SK-N-SH (cell line): ENCODE measurements at regions not wholly inside any gene's neighbourhood (a gene's known extent, or its start where the extent isn't known, plus 50 kb on each side); places are given as distances from the start of the nearest gene placed in this dataset.

Experiments used
- CTCF ChIA-PET: fragments of 300-600, 350-600 bp; formaldehyde crosslinking; extraction: SDS; loops from one replicate; lab custom pipeline; 2021; lab: Yijun Ruan, JAX
- POLR2A ChIA-PET: fragments of 350-600 bp; sonication (Branson Sonifier 250); formaldehyde crosslinking; extraction: SDS; loops from one replicate; lab custom pipeline; 2020; ENCODE audit warnings: antibody characterized with exemption, inconsistent platforms; lab: Yijun Ruan, JAX
- DNase-seq: peaks from one replicate; pipeline ENCODE4 v3.0.0; 2012
- H2AFZ ChIP-seq: fragments of 200-600 bp; sonication (generic); 2 replicates; pipeline ENCODE4 v1.8.1; 2016; ENCODE audit warnings: antibody characterized with exemption, mild to moderate bottlenecking, low read depth
- H3F3A ChIP-seq: fragments of 200-600 bp; sonication (generic); replicated peaks from 2 replicates; pipeline ENCODE3; 2016; ENCODE audit warnings: antibody characterized with exemption, mild to moderate bottlenecking; ENCODE audit not compliant: insufficient read depth
- H3K27ac ChIP-seq, 2 experiments: fragments of 200-500 bp in 1 of 2; fragments of 200-600 bp in 1 of 2; sonication (Bioruptor generic) in 1 of 2; sonication (generic), shearing (Covaris generic) in 1 of 2; 2 replicates each; pipeline versions ENCODE4 v1.5.1 to v1.6.1; 2014 to 2016; ENCODE audit warnings: low read depth in 2 of 2, inconsistent platforms in 1 of 2, low read length in 1 of 2, mild to moderate bottlenecking in 1 of 2, mixed read lengths in 1 of 2
- H3K27me3 ChIP-seq: fragments of 200-600 bp; sonication (generic), shearing (Covaris generic); 2 replicates; pipeline ENCODE4 v1.6.1; 2016; ENCODE audit warnings: mixed run types; ENCODE audit not compliant: insufficient read depth
- H3K36me3 ChIP-seq, 2 experiments: fragments of 200-500 bp in 1 of 2; fragments of 200-600 bp in 1 of 2; sonication (Bioruptor generic) in 1 of 2; sonication (generic) in 1 of 2; replicated peaks in 1 of 2; 2 replicates each; pipeline versions ENCODE3 to v1.5.1; 2014 to 2016; ENCODE audit warnings: low read length in 1 of 2, mild to moderate bottlenecking in 1 of 2; ENCODE audit not compliant: insufficient read depth in 2 of 2, control insufficient read depth in 1 of 2
- H3K4me1 ChIP-seq, 2 experiments: fragments of 200-500 bp in 1 of 2; fragments of 200-600 bp in 1 of 2; sonication (Bioruptor generic) in 1 of 2; sonication (generic), shearing (Covaris generic) in 1 of 2; 2 replicates each; pipeline versions ENCODE4 v1.5.1 to v1.6.1; 2014 to 2016; ENCODE audit warnings: low read depth in 1 of 2, low read length in 1 of 2, mixed run types in 1 of 2; ENCODE audit not compliant: insufficient read depth in 2 of 2, control insufficient read depth in 1 of 2
- H3K4me2 ChIP-seq: fragments of 200-600 bp; sonication (generic), shearing (Covaris generic); 2 replicates; pipeline ENCODE4 v1.6.1; 2017; ENCODE audit warnings: mixed run types
- H3K4me3 ChIP-seq, 2 experiments: fragments of 200-500 bp in 1 of 2; fragments of 200-600 bp in 1 of 2; sonication (Bioruptor generic) in 1 of 2; sonication (generic), shearing (Covaris generic) in 1 of 2; 2 replicates each; pipeline versions ENCODE4 v1.5.1 to v1.8.1; 2014 to 2016; ENCODE audit warnings: low read depth in 2 of 2, inconsistent platforms in 1 of 2, low read length in 1 of 2, mild to moderate bottlenecking in 1 of 2, mixed read lengths in 1 of 2, moderate library complexity in 1 of 2
- H3K79me2 ChIP-seq: fragments of 200-600 bp; sonication (generic); 2 replicates; pipeline ENCODE4 v1.8.1; 2017; ENCODE audit warnings: mild to moderate bottlenecking; ENCODE audit not compliant: insufficient read depth
- H3K9ac ChIP-seq: fragments of 200-600 bp; sonication (generic); 2 replicates; pipeline ENCODE4 v1.6.1; 2017; ENCODE audit warnings: mixed run types
- H3K9me2 ChIP-seq: fragments of 200-600 bp; sonication (generic); 2 replicates; pipeline ENCODE4 v1.6.1; 2017; ENCODE audit warnings: mixed run types
- H3K9me3 ChIP-seq: fragments of 200-600 bp; sonication (generic); 2 replicates; pipeline ENCODE4 v1.6.1; 2017; ENCODE audit warnings: mixed run types, mild to moderate bottlenecking, moderate library complexity
- H4K20me1 ChIP-seq: fragments of 200-600 bp; sonication (generic); 2 replicates; pipeline ENCODE4 v1.6.1; 2017; ENCODE audit warnings: mild to moderate bottlenecking, mixed run types; ENCODE audit not compliant: insufficient read depth
- EP300 ChIP-seq, 2 experiments: IDR thresholded peaks; 2 replicates each; pipeline versions ENCODE4 v1.4.0 to v1.6.1; 2012; ENCODE audit warnings: borderline replicate concordance in 1 of 2, low read depth in 1 of 2, low read length in 1 of 2
- EZH2phosphoT487 ChIP-seq: fragments of 200-600 bp; sonication (generic); IDR thresholded peaks from 2 replicates; pipeline ENCODE4 v1.6.1; 2017; ENCODE audit warnings: low read depth, mixed run types, mild to moderate bottlenecking, antibody characterized with exemption, moderate library complexity, borderline replicate concordance
- FOSL2 ChIP-seq: IDR thresholded peaks from 2 replicates; pipeline ENCODE4 v1.4.0; 2012; ENCODE audit warnings: low read depth, mild to moderate bottlenecking, moderate library complexity, borderline replicate concordance
- FOXJ3 ChIP-seq: sonication (generic); formaldehyde crosslinking; IDR thresholded peaks from 2 replicates; pipeline ENCODE4 v1.5.1; 2020; ENCODE audit warnings: mild to moderate bottlenecking, missing genetic modification reagents
- IRF3 ChIP-seq: fragments of 150-350 bp; IDR thresholded peaks from 2 replicates; pipeline ENCODE4 v1.6.1; 2016; ENCODE audit warnings: mild to moderate bottlenecking, low read depth, low read length
- NFIC ChIP-seq: IDR thresholded peaks from 2 replicates; pipeline ENCODE4 v1.4.0; 2012; ENCODE audit warnings: borderline replicate concordance
- NRF1 ChIP-seq: IDR thresholded peaks from 2 replicates; pipeline ENCODE4 v1.6.1; 2012; ENCODE audit warnings: low read depth, mild to moderate bottlenecking, low read length
- RAD21 ChIP-seq: IDR thresholded peaks from 2 replicates; pipeline ENCODE4 v1.6.1; 2012; ENCODE audit warnings: mild to moderate bottlenecking, low read length
- RCOR1 ChIP-seq: fragments of 150-350 bp; IDR thresholded peaks from 2 replicates; pipeline ENCODE4 v1.6.1; 2017; ENCODE audit warnings: antibody characterized with exemption, low read length
- RXRA ChIP-seq: IDR thresholded peaks from 2 replicates; pipeline ENCODE4 v1.4.0; 2012; ENCODE audit warnings: low read depth, mild to moderate bottlenecking, borderline replicate concordance
- SIN3A ChIP-seq: IDR thresholded peaks from 2 replicates; pipeline ENCODE4 v1.6.1; 2012; ENCODE audit warnings: low read depth, mild to moderate bottlenecking, low read length, moderate library complexity, borderline replicate concordance
- SMC3 ChIP-seq: IDR thresholded peaks from 2 replicates; pipeline ENCODE4 v1.6.1; 2012; ENCODE audit warnings: low read depth, low read length, improper control_type of control experiment
- TAF1 ChIP-seq: IDR thresholded peaks from 2 replicates; pipeline ENCODE4 v1.6.1; 2012; ENCODE audit warnings: low read depth, mild to moderate bottlenecking, low read length, moderate library complexity, borderline replicate concordance
- TCF12 ChIP-seq: IDR thresholded peaks from 2 replicates; pipeline ENCODE4 v1.4.0; 2012
- TEAD4 ChIP-seq: IDR thresholded peaks from 2 replicates; pipeline ENCODE4 v1.4.0; 2012; ENCODE audit warnings: mild to moderate bottlenecking, borderline replicate concordance; ENCODE audit not compliant: insufficient read depth
- WGBS: methylation state at CpG from one replicate; pipeline ENCODE4 v1.1.6; 2017; ENCODE audit warnings: low lambda C conversion rate; 5-methylcytosine and 5-hydroxymethylcytosine counted together
- TF ChIP-seq, protein P1 (sequence below): IDR thresholded peaks from 2 replicates; pipeline ENCODE4; 2012
- TF ChIP-seq, protein P2 (sequence below): IDR thresholded peaks from 2 replicates; pipeline ENCODE4 v1.4.0; 2012; ENCODE audit warnings: low read depth, borderline replicate concordance
- TF ChIP-seq, protein P3 (sequence below): fragments of 200-600 bp; sonication (generic); IDR thresholded peaks from 2 replicates; pipeline ENCODE4 v1.6.1; 2017; ENCODE audit warnings: antibody characterized with exemption, mild to moderate bottlenecking, moderate library complexity

DNA sequence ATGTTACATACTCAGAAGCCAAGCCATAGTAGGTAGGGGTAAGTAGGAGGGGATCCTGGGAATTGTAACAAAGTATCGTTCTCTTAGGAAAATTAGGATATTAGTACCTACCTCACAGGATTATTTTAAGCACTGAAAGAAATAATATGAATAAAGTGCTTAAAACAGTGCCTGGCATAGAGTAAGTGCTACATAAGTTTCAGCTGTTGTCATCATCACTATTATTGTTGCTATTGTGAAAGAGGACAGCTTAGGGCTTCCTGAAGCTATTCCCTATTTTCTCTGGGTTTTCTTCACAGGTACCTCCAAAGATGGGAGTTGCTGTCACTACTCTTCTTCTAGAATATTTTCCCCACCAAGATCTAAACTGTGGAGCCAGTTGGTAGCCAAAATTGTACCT is 443.7 kb upstream of the FGF16 start:
- Histone ChIP-seq H3K79me2 (no peaks in the 10 kb centered on the region), H3K4me1 (no peaks in the 10 kb centered on the region), H3K9ac (no peak overlapping the region), H3K36me3 (no peaks in the 10 kb centered on the region)
- no peak for TF ChIP-seq SMC3
- TF ChIP-seq FOXJ3 (CRISPR knock-in tag): no peak
- no peak for TF ChIP-seq RCOR1
- no peak for TF ChIP-seq RXRA
- TF ChIP-seq FOSL2: no peak
- TF ChIP-seq, protein P1, sequence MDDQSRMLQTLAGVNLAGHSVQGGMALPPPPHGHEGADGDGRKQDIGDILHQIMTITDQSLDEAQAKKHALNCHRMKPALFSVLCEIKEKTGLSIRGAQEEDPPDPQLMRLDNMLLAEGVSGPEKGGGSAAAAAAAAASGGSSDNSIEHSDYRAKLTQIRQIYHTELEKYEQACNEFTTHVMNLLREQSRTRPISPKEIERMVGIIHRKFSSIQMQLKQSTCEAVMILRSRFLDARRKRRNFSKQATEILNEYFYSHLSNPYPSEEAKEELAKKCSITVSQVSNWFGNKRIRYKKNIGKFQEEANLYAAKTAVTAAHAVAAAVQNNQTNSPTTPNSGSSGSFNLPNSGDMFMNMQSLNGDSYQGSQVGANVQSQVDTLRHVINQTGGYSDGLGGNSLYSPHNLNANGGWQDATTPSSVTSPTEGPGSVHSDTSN: no peak
- no peak for TF ChIP-seq EP300 (IDR thresholded peaks at IDR 0.05; ENCODE audit: borderline replicate concordance in 1 of 2, low read depth in 1 of 2, low read length in 1 of 2)
- no peak for TF ChIP-seq SIN3A
- no peak for TF ChIP-seq TCF12
- TF ChIP-seq, protein P2, sequence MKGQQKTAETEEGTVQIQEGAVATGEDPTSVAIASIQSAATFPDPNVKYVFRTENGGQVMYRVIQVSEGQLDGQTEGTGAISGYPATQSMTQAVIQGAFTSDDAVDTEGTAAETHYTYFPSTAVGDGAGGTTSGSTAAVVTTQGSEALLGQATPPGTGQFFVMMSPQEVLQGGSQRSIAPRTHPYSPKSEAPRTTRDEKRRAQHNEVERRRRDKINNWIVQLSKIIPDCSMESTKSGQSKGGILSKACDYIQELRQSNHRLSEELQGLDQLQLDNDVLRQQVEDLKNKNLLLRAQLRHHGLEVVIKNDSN: no peak
- TF ChIP-seq NFIC: no peak
- no peak for TF ChIP-seq TAF1
- no peak for TF ChIP-seq IRF3
- no peak for TF ChIP-seq EZH2phosphoT487
- no peak for TF ChIP-seq NRF1
- TF ChIP-seq, all 33 proteins: peak for 0
- Histone ChIP-seq H2AFZ (no peak overlapping the region), H3K27ac (no peak overlapping the region), H3K4me3 (no peak overlapping the region), H3F3A (no peaks in the 10 kb centered on the region), H3K4me2 (no peak overlapping the region), H3K27me3 (no peaks in the 10 kb centered on the region), H4K20me1 (no peaks in the 10 kb centered on the region), H3K9me3 (no peaks in the 10 kb centered on the region), H3K9me2 (no peaks in the 10 kb centered on the region)
- no peak for DNase-seq
- POLR2A ChIA-PET: no interaction called here
- WGBS: 0% methylated on average over 1 of the region's 1 CpG
- CTCF ChIA-PET: no interaction called here

- no peak overlapping the region for H3K4me3 ChIP-seq
- no peaks in the 10 kb centered on the region for H3K27me3 ChIP-seq
- CTCF ChIA-PET: no interaction called here
- no peak overlapping the region for H2AFZ ChIP-seq
- H3K79me2 ChIP-seq: no peaks in the 10 kb centered on the region
- H3K9ac ChIP-seq: no peak overlapping the region
- no peaks in the 10 kb centered on the region for H4K20me1 ChIP-seq
- no peaks in the 10 kb centered on the region for H3K9me3 ChIP-seq
- no peaks in the 10 kb centered on the region for H3F3A ChIP-seq
- POLR2A ChIA-PET: no interaction called here
- no peak for DNase-seq
- H3K4me1 ChIP-seq: no peaks in the 10 kb centered on the region
- H3K4me2 ChIP-seq: no peak overlapping the region
- H3K9me2 ChIP-seq: no peaks in the 10 kb centered on the region
- no peaks in the 10 kb centered on the region for H3K36me3 ChIP-seq
- no peak overlapping the region for H3K27ac ChIP-seq
- 4% methylated on average over 3 of the region's 3 CpGs for WGBS
- TF ChIP-seq RAD21 (no peak), TEAD4 (no peak)
- TF ChIP-seq, protein P3, sequence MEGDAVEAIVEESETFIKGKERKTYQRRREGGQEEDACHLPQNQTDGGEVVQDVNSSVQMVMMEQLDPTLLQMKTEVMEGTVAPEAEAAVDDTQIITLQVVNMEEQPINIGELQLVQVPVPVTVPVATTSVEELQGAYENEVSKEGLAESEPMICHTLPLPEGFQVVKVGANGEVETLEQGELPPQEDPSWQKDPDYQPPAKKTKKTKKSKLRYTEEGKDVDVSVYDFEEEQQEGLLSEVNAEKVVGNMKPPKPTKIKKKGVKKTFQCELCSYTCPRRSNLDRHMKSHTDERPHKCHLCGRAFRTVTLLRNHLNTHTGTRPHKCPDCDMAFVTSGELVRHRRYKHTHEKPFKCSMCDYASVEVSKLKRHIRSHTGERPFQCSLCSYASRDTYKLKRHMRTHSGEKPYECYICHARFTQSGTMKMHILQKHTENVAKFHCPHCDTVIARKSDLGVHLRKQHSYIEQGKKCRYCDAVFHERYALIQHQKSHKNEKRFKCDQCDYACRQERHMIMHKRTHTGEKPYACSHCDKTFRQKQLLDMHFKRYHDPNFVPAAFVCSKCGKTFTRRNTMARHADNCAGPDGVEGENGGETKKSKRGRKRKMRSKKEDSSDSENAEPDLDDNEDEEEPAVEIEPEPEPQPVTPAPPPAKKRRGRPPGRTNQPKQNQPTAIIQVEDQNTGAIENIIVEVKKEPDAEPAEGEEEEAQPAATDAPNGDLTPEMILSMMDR: no peak
Observed at GRCh38 chrX:77003956-77004355, 443.2 kb upstream of the FGF16 start.
